Adipocyte (in vitro differentiated cells): ENCODE measurements at regions not wholly inside any gene's neighbourhood (a gene's known extent, or its start where the extent isn't known, plus 50 kb on each side); places are given as distances from the start of the nearest gene placed in this dataset.

Experiments
- DNase-seq: peaks from one replicate; pipeline ENCODE4 v3.0.0-alpha.2; 2015; ENCODE audit warnings: low read depth
- H3K27me3 ChIP-seq: replicated peaks from 2 replicates; pipeline ENCODE4 v1.7.0; 2013; ENCODE audit warnings: mild to moderate bottlenecking, low read length, moderate library complexity; ENCODE audit not compliant: control insufficient read depth, insufficient read depth
- H3K36me3 ChIP-seq: 2 replicates; pipeline ENCODE4 v1.7.0; 2013; ENCODE audit warnings: low read length, mild to moderate bottlenecking, moderate library complexity; ENCODE audit not compliant: control insufficient read depth, insufficient read depth, severe bottlenecking
- H3K4me1 ChIP-seq: 2 replicates; pipeline ENCODE4 v1.7.0; 2013; ENCODE audit warnings: mild to moderate bottlenecking, low read length, moderate library complexity; ENCODE audit not compliant: control insufficient read depth, insufficient read depth
- H3K4me3 ChIP-seq: 2 replicates; pipeline ENCODE4 v1.7.0; 2013; ENCODE audit warnings: mild to moderate bottlenecking, low read length, moderate library complexity
- H3K9ac ChIP-seq: 2 replicates; pipeline ENCODE4 v1.7.0; 2013; ENCODE audit warnings: mild to moderate bottlenecking, low read length, moderate library complexity
- H3K9me3 ChIP-seq: 2 replicates; pipeline ENCODE4 v1.7.0; 2013; ENCODE audit warnings: mild to moderate bottlenecking, low read length, moderate library complexity; ENCODE audit not compliant: control insufficient read depth

DNA sequence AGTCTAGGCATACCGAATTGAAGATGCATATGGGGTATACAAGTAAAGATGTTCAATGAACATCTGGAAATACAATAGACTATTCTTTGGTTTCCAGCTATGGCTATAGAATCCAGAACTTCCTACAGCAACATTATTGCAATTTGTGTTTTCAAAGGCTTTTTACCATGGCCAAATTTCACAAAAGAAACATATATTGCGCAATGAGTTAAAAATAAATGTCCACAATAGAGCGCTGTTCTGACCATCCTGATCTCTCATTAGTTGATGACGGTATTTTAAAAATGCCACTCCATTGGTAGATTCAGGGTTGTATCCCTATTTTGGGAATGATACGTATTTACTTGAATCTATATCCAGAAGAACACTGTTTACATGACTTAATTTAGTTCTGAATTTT lies 139.2 kb downstream of the LINC00632 start:
- Histone ChIP-seq H3K4me3 (no peak overlapping the region), H3K9me3 (no peaks in the 10 kb centered on the region)
- no peak for DNase-seq

DNA sequence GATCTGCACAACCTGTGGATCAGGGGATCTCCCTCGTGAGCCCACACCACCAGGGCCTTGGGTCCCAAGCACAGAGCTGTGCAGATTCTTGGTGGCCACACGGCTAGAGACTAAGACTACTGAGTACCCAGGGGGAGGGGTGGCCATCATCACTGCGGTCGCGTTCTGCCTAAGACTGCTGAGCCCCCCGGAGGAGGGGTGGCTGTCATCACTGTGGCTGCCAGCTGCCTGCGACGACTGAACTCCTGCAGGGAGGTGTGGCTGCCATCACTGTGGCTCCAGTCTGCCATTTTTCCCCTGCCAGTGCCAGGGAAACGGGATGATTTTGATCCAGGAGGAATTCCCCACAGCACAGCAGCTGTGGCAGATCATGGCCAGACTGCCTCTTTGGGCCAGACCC lies 141.7 kb upstream of the SPANXB1 start:
- Histone ChIP-seq H3K9ac (no peak overlapping the region), H3K4me1 (no peaks in the 10 kb centered on the region), H3K4me3 (no peak overlapping the region), H3K9me3 (no peaks in the 10 kb centered on the region), H3K27me3 (peaks cover 9% of the 10 kb centered on the region), H3K36me3 (no peaks in the 10 kb centered on the region)
- no peak for DNase-seq

More for the DNA sequence above, 139.2 kb downstream of the LINC00632 start:
- H3K9ac ChIP-seq = no peak overlapping the region
- H3K4me1 ChIP-seq = no peaks in the 10 kb centered on the region
- no peaks in the 10 kb centered on the region for H3K36me3 ChIP-seq
- peaks cover 6% of the 10 kb centered on the region for H3K27me3 ChIP-seq

- no peaks in the 10 kb centered on the region for H3K4me1 ChIP-seq
- H3K4me3 ChIP-seq = no peak overlapping the region
- H3K27me3 ChIP-seq = no peaks in the 10 kb centered on the region
- H3K9ac ChIP-seq = no peak overlapping the region
- H3K36me3 ChIP-seq = no peaks in the 10 kb centered on the region
- DNase-seq = no peak
- no peaks in the 10 kb centered on the region for H3K9me3 ChIP-seq
Measured at GRCh38 chrX:140866446-140866845, 135.9 kb upstream of the SPANXB1 start.

DNA sequence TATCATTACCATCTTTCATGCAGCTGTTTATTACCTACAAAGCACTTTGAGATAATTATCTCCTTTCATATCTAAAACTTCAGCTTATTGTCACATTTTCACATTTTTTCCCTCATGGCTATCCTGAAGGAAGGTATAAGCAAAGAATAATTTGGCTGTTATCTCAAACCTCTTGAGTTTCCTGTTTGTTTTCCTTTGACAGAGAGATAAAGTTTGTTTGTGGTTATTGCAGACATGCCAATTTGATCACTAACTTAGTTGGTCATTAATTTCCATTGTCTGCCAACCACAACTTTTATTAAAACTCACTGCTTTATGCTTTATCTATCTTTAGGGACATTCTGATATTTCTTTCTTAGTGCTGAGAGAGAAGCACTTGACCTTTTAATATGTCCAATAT lies 89.8 kb upstream of the SPANXB1 start:
- no peaks in the 10 kb centered on the region for H3K9me3 ChIP-seq
- H3K36me3 ChIP-seq = no peaks in the 10 kb centered on the region
- H3K9ac ChIP-seq = no peak overlapping the region
- no peaks in the 10 kb centered on the region for H3K27me3 ChIP-seq
- H3K4me1 ChIP-seq = no peaks in the 10 kb centered on the region
- no peak for DNase-seq
- H3K4me3 ChIP-seq = no peak overlapping the region

DNA sequence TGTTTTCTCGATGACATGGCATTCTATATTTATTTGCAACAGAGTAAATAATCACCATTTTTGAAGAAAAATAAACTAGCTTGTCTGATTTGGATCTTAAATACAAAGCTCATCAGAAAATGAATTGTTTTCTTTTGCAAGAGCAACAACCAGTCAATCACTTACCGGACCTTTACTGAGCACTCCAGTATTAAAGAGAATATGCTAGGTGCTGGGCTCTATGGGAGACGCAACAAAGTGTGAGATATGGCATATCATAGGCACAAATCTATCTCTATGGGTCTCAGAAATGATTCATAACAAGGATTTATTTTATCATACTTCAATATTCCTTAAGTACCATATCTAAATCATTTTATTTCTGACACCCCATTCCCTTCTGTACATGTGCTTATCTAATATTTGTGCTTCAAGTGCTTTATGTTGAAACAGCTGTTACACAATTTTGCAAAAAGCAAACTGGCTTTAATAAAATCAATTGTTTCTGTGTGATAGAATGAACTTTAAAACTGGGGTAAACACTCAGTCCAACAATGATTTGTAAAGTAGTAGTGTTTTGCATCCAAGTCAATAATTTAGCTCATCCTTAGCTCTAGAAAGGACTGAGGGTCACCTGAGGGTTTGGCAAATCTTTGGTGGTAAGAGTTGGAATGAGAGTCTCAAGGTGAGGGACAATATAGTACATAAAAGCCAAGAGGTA lies 88.4 kb upstream of the SPANXB1 start:
- Histone ChIP-seq H3K4me1 (no peaks in the 10 kb centered on the region), H3K27me3 (no peaks in the 10 kb centered on the region), H3K4me3 (no peak overlapping the region), H3K36me3 (no peaks in the 10 kb centered on the region), H3K9ac (no peak overlapping the region), H3K9me3 (no peaks in the 10 kb centered on the region)
- no peak for DNase-seq

DNA sequence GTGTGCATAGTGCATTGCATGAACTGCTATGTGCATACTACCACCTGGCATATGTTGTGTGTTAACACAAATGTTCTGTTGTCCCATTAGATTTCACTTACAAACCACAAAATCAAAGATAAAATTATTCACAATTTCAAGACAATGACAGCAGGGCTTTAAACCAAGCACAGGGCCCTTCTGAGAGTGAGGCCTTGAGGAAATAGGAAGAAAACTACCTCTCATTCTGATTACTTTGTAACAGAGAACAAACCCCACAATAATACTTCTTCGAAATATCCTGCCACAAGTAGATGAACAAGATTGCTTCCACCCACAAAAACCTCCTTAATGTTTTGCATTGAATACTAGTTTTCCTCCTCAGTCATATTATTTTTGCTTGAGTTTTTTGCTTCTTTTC lies 85.5 kb upstream of the SPANXB1 start:
- DNase-seq = no peak
- Histone ChIP-seq H3K4me1 (no peaks in the 10 kb centered on the region), H3K4me3 (no peak overlapping the region), H3K9me3 (no peaks in the 10 kb centered on the region), H3K9ac (no peak overlapping the region), H3K36me3 (no peaks in the 10 kb centered on the region), H3K27me3 (no peaks in the 10 kb centered on the region)

GRCh38 chrX:140917354-140918115 lies 84.9 kb upstream of the SPANXB1 start:
- Histone ChIP-seq H3K27me3 (no peaks in the 10 kb centered on the region), H3K4me3 (no peak overlapping the region), H3K9ac (no peak overlapping the region), H3K9me3 (no peaks in the 10 kb centered on the region), H3K4me1 (no peaks in the 10 kb centered on the region), H3K36me3 (no peaks in the 10 kb centered on the region)
- no peak for DNase-seq

GRCh38 chrX:140918398-140919038 lies 83.9 kb upstream of the SPANXB1 start:
- DNase-seq = peak; percentile 69

GRCh38 chrX:140920416-140920815 lies 82.0 kb upstream of the SPANXB1 start:
- H3K9ac ChIP-seq = no peak overlapping the region

More at GRCh38 chrX:140918398-140919038, 83.9 kb upstream of the SPANXB1 start:
- Histone ChIP-seq H3K36me3 (no peaks in the 10 kb centered on the region), H3K9me3 (no peaks in the 10 kb centered on the region), H3K4me1 (no peaks in the 10 kb centered on the region), H3K27me3 (no peaks in the 10 kb centered on the region), H3K9ac (no peak overlapping the region), H3K4me3 (no peak overlapping the region)

DNA sequence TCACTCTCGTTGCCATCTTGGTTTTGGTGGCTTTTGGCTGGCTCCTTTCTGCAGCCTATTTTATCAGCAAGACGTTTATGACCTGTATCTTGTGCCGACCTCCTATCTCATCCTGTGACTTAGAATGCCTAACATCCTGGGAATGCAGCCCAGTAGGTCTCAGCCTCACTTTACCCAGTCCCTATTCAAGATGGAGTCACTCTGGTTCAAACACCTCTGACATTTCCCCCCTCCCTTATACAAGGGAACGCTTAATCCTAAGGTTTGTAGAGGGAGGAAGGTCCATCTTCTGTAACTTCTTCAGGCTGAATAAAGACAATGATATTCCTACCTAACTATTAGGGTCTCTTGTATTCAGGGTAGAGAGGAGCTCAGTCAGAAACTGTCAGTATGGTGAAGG lies 79.3 kb upstream of the SPANXB1 start:
- Histone ChIP-seq H3K36me3 (no peaks in the 10 kb centered on the region), H3K9ac (no peak overlapping the region), H3K4me1 (no peaks in the 10 kb centered on the region), H3K9me3 (no peaks in the 10 kb centered on the region), H3K27me3 (no peaks in the 10 kb centered on the region), H3K4me3 (no peak overlapping the region)
- no peak for DNase-seq

More at GRCh38 chrX:140920416-140920815, 82.0 kb upstream of the SPANXB1 start:
- DNase-seq = no peak
- Histone ChIP-seq H3K36me3 (no peaks in the 10 kb centered on the region), H3K27me3 (no peaks in the 10 kb centered on the region), H3K4me1 (no peaks in the 10 kb centered on the region), H3K9me3 (no peaks in the 10 kb centered on the region), H3K4me3 (no peak overlapping the region)

DNA sequence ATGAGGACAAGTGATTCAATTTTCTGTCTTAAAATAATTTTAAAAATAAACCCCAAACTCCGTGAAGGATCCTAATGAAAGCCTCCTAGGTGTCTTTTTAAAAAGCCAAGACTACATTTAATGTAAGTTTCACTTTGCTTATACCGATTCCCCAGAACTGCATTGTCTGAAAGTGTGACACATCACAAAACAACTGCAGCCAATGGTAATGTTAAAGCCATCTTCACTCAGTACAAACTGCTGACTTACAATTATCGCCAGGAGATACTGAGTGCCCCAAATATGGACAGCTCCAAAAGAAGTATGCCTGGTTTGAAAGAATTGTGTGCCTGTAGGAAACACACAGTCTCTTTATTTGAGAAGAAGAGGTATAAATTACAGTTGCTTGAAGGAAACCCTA lies 73.7 kb upstream of the SPANXB1 start:
- no peak for DNase-seq
- Histone ChIP-seq H3K27me3 (peaks cover 4% of the 10 kb centered on the region), H3K9me3 (no peaks in the 10 kb centered on the region), H3K4me3 (no peak overlapping the region), H3K36me3 (no peaks in the 10 kb centered on the region), H3K9ac (no peak overlapping the region), H3K4me1 (no peaks in the 10 kb centered on the region)
